ENCODE measurements at regions not wholly inside any gene's neighbourhood (a gene's known extent, or its start where the extent isn't known, plus 50 kb on each side); places are given as distances from the start of the nearest gene placed in this dataset.
"Not testable (repeated sequence)": the region's sequence is repeated elsewhere in the genome, so short reads cannot be mapped to it uniquely, and the experiment has no call there.

DNA sequence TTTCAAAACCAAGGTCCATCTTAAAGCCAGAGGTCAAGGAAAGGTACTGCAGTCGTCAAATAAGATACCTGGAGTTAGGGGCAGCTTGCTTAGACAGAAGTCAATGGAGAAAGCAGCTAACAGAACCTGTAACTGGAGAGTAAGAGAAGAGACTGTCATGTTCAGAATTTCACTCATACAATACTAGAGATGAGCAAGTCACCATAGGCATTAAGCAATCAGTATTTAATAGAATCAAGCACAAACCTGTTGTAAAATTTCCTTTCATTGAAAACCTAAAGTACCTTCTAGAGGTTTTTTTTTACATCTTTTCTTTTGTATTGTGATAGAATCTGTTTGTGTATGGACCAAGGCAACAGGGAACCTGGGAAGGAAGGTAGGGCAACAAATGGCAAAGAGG lies 183.4 kb upstream of the ERBB4 start:
- H3K4me1 ChIP-seq (ENCODE audit: insufficient read depth, low read length, poor library complexity, severe bottlenecking) = no peaks in the 10 kb centered on the region
- CTCF ChIA-PET (ENCODE audit: unreplicated experiment) = no interaction called here
- DNase-seq (ENCODE audit: low spot score) = no peak
- no peak overlapping the region for H3K4me3 ChIP-seq (ENCODE audit: low read depth, low read length, poor library complexity, severe bottlenecking)
- TF ChIP-seq CTCF (conservative IDR thresholded peaks at IDR 0.05; ENCODE audit: low read length) = no peak
- no peak for TF ChIP-seq EZH2phosphoT487 (IDR thresholded peaks at IDR 0.05; ENCODE audit: borderline replicate concordance, low read depth, low read length)
- POLR2A ChIA-PET = no interaction called here
- intact Hi-C loops (cut with micrococcal nuclease; ENCODE audit: unreplicated experiment) = no loop called here
- H4K20me1 ChIP-seq (ENCODE audit: insufficient read depth, low read length) = no peaks in the 10 kb centered on the region
- no peaks in the 10 kb centered on the region for H3K79me2 ChIP-seq (ENCODE audit: insufficient read depth, low read depth, low read length)
- no peaks in the 10 kb centered on the region for H3K9me2 ChIP-seq (ENCODE audit: insufficient read depth, low read length)
- no peak overlapping the region for H3K4me2 ChIP-seq (ENCODE audit: low read length)
- no TSS peak for BruUV-seq (replicated peaks)
- no peak overlapping the region for H2AFZ ChIP-seq (ENCODE audit: low read length)
- no peak overlapping the region for H3K27ac ChIP-seq (ENCODE audit: low read depth, low read length, poor library complexity, severe bottlenecking)
- H3K9me3 ChIP-seq (ENCODE audit: low read length) = no peaks in the 10 kb centered on the region
- no peaks in the 10 kb centered on the region for H3K36me3 ChIP-seq (ENCODE audit: insufficient read depth, low read length)

- BruUV-seq (replicated peaks) = no TSS peak
- POLR2A ChIA-PET = no interaction called here
- Histone ChIP-seq H3K4me3 (ENCODE audit: low read depth, low read length, poor library complexity, severe bottlenecking) (no peak overlapping the region), H3K36me3 (ENCODE audit: insufficient read depth, low read length) (no peaks in the 10 kb centered on the region), H3K4me2 (ENCODE audit: low read length) (no peak overlapping the region), H3K27ac (ENCODE audit: low read depth, low read length, poor library complexity, severe bottlenecking) (no peak overlapping the region), H3K4me1 (ENCODE audit: insufficient read depth, low read length, poor library complexity, severe bottlenecking) (no peaks in the 10 kb centered on the region), H3K9me3 (ENCODE audit: low read length) (no peaks in the 10 kb centered on the region), H2AFZ (ENCODE audit: low read length) (no peak overlapping the region), H4K20me1 (ENCODE audit: insufficient read depth, low read length) (no peaks in the 10 kb centered on the region), H3K9me2 (ENCODE audit: insufficient read depth, low read length) (no peaks in the 10 kb centered on the region), H3K79me2 (ENCODE audit: insufficient read depth, low read depth, low read length) (no peaks in the 10 kb centered on the region)
- TF ChIP-seq EZH2phosphoT487 (IDR thresholded peaks at IDR 0.05; ENCODE audit: borderline replicate concordance, low read depth, low read length) (no peak), CTCF (conservative IDR thresholded peaks at IDR 0.05; ENCODE audit: low read length) (no peak)
- no peak for DNase-seq (ENCODE audit: low spot score)
- CTCF ChIA-PET (ENCODE audit: unreplicated experiment) = no interaction called here
- intact Hi-C loops (cut with micrococcal nuclease; ENCODE audit: unreplicated experiment) = no loop called here
Measured at GRCh38 chr2:212721026-212721451, 182.4 kb upstream of the ERBB4 start.

- CTCF ChIA-PET (ENCODE audit: unreplicated experiment) = interaction anchor here (1.3 kb wide), 1 partner anchor 10 kb away, joined by 3 read pairs; no protein-coding TSS in a partner anchor
- not testable (repeated sequence) for H3K9me3 ChIP-seq (ENCODE audit: low read length); BruUV-seq (replicated peaks)
Measured at GRCh38 chr2:212715411-212715810, 176.8 kb upstream of the ERBB4 start.

More at GRCh38 chr2:212715411-212715810, 176.8 kb upstream of the ERBB4 start:
- POLR2A ChIA-PET = interaction anchor here (1.5 kb wide), 1 partner anchor 10 kb away, joined by 6 read pairs; no protein-coding TSS in a partner anchor
- H3K4me1 ChIP-seq (ENCODE audit: insufficient read depth, low read length, poor library complexity, severe bottlenecking); DNase-seq (ENCODE audit: low spot score); H4K20me1 ChIP-seq (ENCODE audit: insufficient read depth, low read length); H2AFZ ChIP-seq (ENCODE audit: low read length); H3K4me3 ChIP-seq (ENCODE audit: low read depth, low read length, poor library complexity, severe bottlenecking); H3K79me2 ChIP-seq (ENCODE audit: insufficient read depth, low read depth, low read length); H3K27ac ChIP-seq (ENCODE audit: low read depth, low read length, poor library complexity, severe bottlenecking); H3K4me2 ChIP-seq (ENCODE audit: low read length); H3K9me2 ChIP-seq (ENCODE audit: insufficient read depth, low read length); H3K36me3 ChIP-seq (ENCODE audit: insufficient read depth, low read length); intact Hi-C loops (cut with micrococcal nuclease; ENCODE audit: unreplicated experiment): not testable (repeated sequence)
